PC-9 (cell line): ENCODE measurements at regions not wholly inside any gene's neighbourhood (a gene's known extent, or its start where the extent isn't known, plus 50 kb on each side); places are given as distances from the start of the nearest gene placed in this dataset.

Source experiments
- CTCF ChIP-seq: fragments of 200-600 bp; sonication (generic); conservative IDR thresholded peaks from 2 replicates; pipeline ENCODE4 v1.6.1; 2017; ENCODE audit warnings: mixed run types, antibody characterized with exemption, mild to moderate bottlenecking, moderate library complexity
- EZH2 ChIP-seq: fragments of 200-600 bp; sonication (generic); IDR thresholded peaks from 2 replicates; pipeline ENCODE4 v1.8.0; 2017; ENCODE audit warnings: antibody characterized with exemption, low read depth

DNA sequence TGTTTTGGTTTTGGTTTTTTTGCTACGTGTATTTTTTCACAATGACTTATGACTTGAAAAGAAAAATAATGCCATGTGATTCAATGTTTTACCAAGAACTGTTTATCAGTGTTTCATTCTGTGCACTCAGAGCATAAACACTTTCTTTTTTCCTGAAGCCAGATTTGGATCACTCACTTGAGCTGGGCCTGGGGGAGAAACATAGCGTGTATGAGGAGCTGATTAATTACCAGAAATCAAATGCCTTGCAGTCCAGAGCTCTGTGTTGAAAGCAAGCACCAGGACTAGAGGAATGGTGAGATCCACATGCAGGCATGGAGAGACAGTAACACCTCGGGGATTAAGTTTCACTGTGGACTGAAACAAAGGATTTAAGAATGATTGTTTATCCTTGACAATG is 642.1 kb upstream of the ADGRL2 start:
- TF ChIP-seq CTCF (no peak), EZH2 (no peak)
